ENCODE measurements at regions not wholly inside any gene's neighbourhood (a gene's known extent, or its start where the extent isn't known, plus 50 kb on each side); places are given as distances from the start of the nearest gene placed in this dataset.

- TF ChIP-seq REST (IDR thresholded peaks at IDR 0.05; ENCODE audit: insufficient read depth in 1 of 2, low read depth in 2 of 2, low read length in 1 of 2) (no peak), CTCF (IDR thresholded peaks at IDR 0.05) (no peak)
These were observed 58.8 kb upstream of the TAC4 start for GRCh38 chr17:49906531-49907136.

Measured in Panc1 (cell line).